HepG2 (cell line): ENCODE measurements at regions not wholly inside any gene's neighbourhood (a gene's known extent, or its start where the extent isn't known, plus 50 kb on each side); places are given as distances from the start of the nearest gene placed in this dataset.

Source experiments
- ATAC-seq: fragments of 200-7000 bp; cut with Tn5 transposase; 3 replicates; pipeline ENCODE4 v1.9.1; 2020; ENCODE audit warnings: mild to moderate bottlenecking, moderate library complexity
- BruUV-seq: library from RNA; stranded (reverse); fragments of 400-500 nt; replicated peaks from 2 replicates; lab custom pipeline; 2021; lab: Mats Ljungman, UMichigan
- CTCF ChIA-PET: fragments of 300-600 bp; formaldehyde crosslinking; extraction: SDS; loops from one replicate; lab custom pipeline; 2021; ENCODE audit warnings: low total read pairs, inconsistent platforms, low intra/inter-chr PET ratio; lab: Yijun Ruan, JAX
- POLR2A ChIA-PET: fragments of 350-600 bp; sonication (Branson Sonifier 250); formaldehyde crosslinking; loops from one replicate; lab custom pipeline; 2020; ENCODE audit warnings: antibody characterized with exemption, inconsistent platforms; lab: Yijun Ruan, JAX
- DNase-seq: peaks from one replicate; pipeline ENCODE4 v3.0.0-alpha.2; 2015; ENCODE audit warnings: low spot score
- FAIRE-seq: peaks from 3 replicates; lab custom pipeline; 2011; peaks lifted over from hg19 to GRCh38; lab: Jason Lieb, UNC
- H2AFZ ChIP-seq: one replicate; pipeline ENCODE4 v1.6.1; 2011; ENCODE audit warnings: low read length, inconsistent platforms
- H3K27ac ChIP-seq: fragments of 300-600 bp; 3 replicates; pipeline ENCODE4 v1.8.0; 2011; ENCODE audit warnings: mixed run types, mild to moderate bottlenecking, mixed read lengths, low read length, inconsistent platforms; ENCODE audit not compliant: insufficient read depth; ENCODE audit errors: extremely low read length
- H3K27me3 ChIP-seq, 2 experiments: fragments of 200-600 bp in 1 of 2; 2 replicates in 1 of 2; 3 replicates in 1 of 2; pipeline versions ENCODE4 v1.6.0 to v1.8.0; 2011; ENCODE audit warnings: low read length in 2 of 2, mild to moderate bottlenecking in 2 of 2, moderate library complexity in 2 of 2, inconsistent platforms in 1 of 2; ENCODE audit not compliant: insufficient read depth in 2 of 2, control insufficient read depth in 1 of 2
- H3K36me3 ChIP-seq, 2 experiments: fragments of 200-600 bp in 1 of 2; replicated peaks in 1 of 2; 2 replicates in 1 of 2; 3 replicates in 1 of 2; pipeline versions ENCODE4 v1.5.1 to v1.8.0; 2011; ENCODE audit warnings: low read length in 2 of 2, inconsistent platforms in 1 of 2; ENCODE audit not compliant: insufficient read depth in 2 of 2, control insufficient read depth in 1 of 2
- H3K4me1 ChIP-seq: 2 replicates; pipeline ENCODE4 v1.5.1; 2012; ENCODE audit warnings: low read length, inconsistent platforms; ENCODE audit not compliant: insufficient read depth
- H3K4me2 ChIP-seq: 2 replicates; pipeline ENCODE4 v1.6.0; 2011; ENCODE audit warnings: low read depth, low read length, inconsistent platforms
- H3K4me3 ChIP-seq, 3 experiments: fragments of 200-600 bp in 1 of 3; sonication (generic), shearing (Covaris generic) in 1 of 3; replicated peaks in 1 of 3; 2 replicates each; pipeline ENCODE4 v1.5.1; 2011 to 2016; ENCODE audit warnings: low read length in 3 of 3, inconsistent platforms in 2 of 3, low read depth in 2 of 3, mild to moderate bottlenecking in 2 of 3, control low read depth in 1 of 3, mixed read lengths in 1 of 3; ENCODE audit not compliant: insufficient read depth in 1 of 3
- H3K79me2 ChIP-seq: one replicate; pipeline ENCODE4 v1.6.1; 2011; ENCODE audit warnings: low read length, inconsistent platforms; ENCODE audit not compliant: insufficient read depth
- H3K9ac ChIP-seq: 2 replicates; pipeline ENCODE4 v1.6.0; 2011; ENCODE audit warnings: mild to moderate bottlenecking, low read depth, low read length, inconsistent platforms; ENCODE audit not compliant: insufficient read depth
- H3K9me3 ChIP-seq: 2 replicates; pipeline ENCODE4 v1.5.1; 2012; ENCODE audit warnings: mild to moderate bottlenecking, low read length
- H4K20me1 ChIP-seq: 2 replicates; pipeline ENCODE4 v1.6.0; 2011; ENCODE audit warnings: inconsistent platforms, mild to moderate bottlenecking, low read length, moderate library complexity; ENCODE audit not compliant: insufficient read depth
- BATF2 ChIP-seq: sonication (generic); formaldehyde crosslinking; IDR thresholded peaks from 2 replicates; pipeline ENCODE4 v1.8.0; 2022; ENCODE audit warnings: mild to moderate bottlenecking, missing genetic modification reagents, moderate library complexity
- BRF2 ChIP-seq: sonication (generic); formaldehyde crosslinking; IDR thresholded peaks from 2 replicates; pipeline ENCODE4 v1.8.1; 2022; ENCODE audit warnings: mild to moderate bottlenecking, missing genetic modification reagents
- CEBPG ChIP-seq: IDR thresholded peaks from 2 replicates; pipeline ENCODE4 v1.6.1; 2016
- GTF3A ChIP-seq: sonication (generic); formaldehyde crosslinking; conservative IDR thresholded peaks from 2 replicates; pipeline ENCODE4 v1.4.0; 2020; ENCODE audit warnings: mild to moderate bottlenecking, missing genetic modification reagents
- JUN ChIP-seq: sonication (generic); formaldehyde crosslinking; IDR thresholded peaks from 2 replicates; pipeline ENCODE4 v1.4.0; 2020; ENCODE audit warnings: mild to moderate bottlenecking, missing genetic modification reagents
- ZNF18 ChIP-seq: sonication (generic); formaldehyde crosslinking; IDR thresholded peaks from 2 replicates; pipeline ENCODE4 v1.8.0; 2022; ENCODE audit warnings: mild to moderate bottlenecking, missing genetic modification reagents; ENCODE audit not compliant: insufficient replicate concordance
- ZNF260 ChIP-seq: sonication (generic); formaldehyde crosslinking; IDR thresholded peaks from 2 replicates; pipeline ENCODE4 v1.4.0; 2020; ENCODE audit warnings: missing genetic modification reagents, low read depth, mild to moderate bottlenecking, borderline replicate concordance
- ZNF280D ChIP-seq: sonication (generic); formaldehyde crosslinking; IDR thresholded peaks from 2 replicates; pipeline ENCODE4 v1.5.1; 2020; ENCODE audit warnings: mild to moderate bottlenecking, missing genetic modification reagents
- ZNF296 ChIP-seq: sonication (generic); formaldehyde crosslinking; conservative IDR thresholded peaks from 2 replicates; pipeline ENCODE4 v1.5.0; 2020; ENCODE audit warnings: mild to moderate bottlenecking, missing genetic modification reagents
- ZNF430 ChIP-seq: sonication (generic); formaldehyde crosslinking; IDR thresholded peaks from 2 replicates; pipeline ENCODE4 v1.9.0; 2021; ENCODE audit warnings: mild to moderate bottlenecking, missing genetic modification reagents
- ZNF562 ChIP-seq: sonication (generic); formaldehyde crosslinking; IDR thresholded peaks from 2 replicates; pipeline ENCODE4 v1.8.0; 2022; ENCODE audit warnings: missing genetic modification reagents, borderline replicate concordance
- ZNF652 ChIP-seq: IDR thresholded peaks from 2 replicates; pipeline ENCODE4 v1.6.1; 2016; ENCODE audit warnings: low read depth, borderline replicate concordance
- ZNF766 ChIP-seq: sonication (generic); formaldehyde crosslinking; IDR thresholded peaks from 2 replicates; pipeline ENCODE4 v1.5.0; 2020; ENCODE audit warnings: missing genetic modification reagents, borderline replicate concordance
- WGBS: methylation state at CpG from one replicate; pipeline ENCODE4 v1.1.6; 2017; ENCODE audit warnings: low lambda C conversion rate; 5-methylcytosine and 5-hydroxymethylcytosine counted together
- in situ Hi-C: cut with HindIII; loops from 2 replicates; pipeline ENCODE4 v1.10.0; 2017; ENCODE audit warnings: low pct_unique_long_range_greater_than_20kb; ENCODE audit not compliant: extremely low pct_ligation_motif_present
- intact Hi-C: fragments of 100-400 bp; cut with micrococcal nuclease; formaldehyde crosslinking; loops from one replicate; pipeline ENCODE4 v1.10.0; 2022; ENCODE audit not compliant: unreplicated experiment

- Histone ChIP-seq H3K9ac (no peak overlapping the region), H3K27me3 (no peaks in the 10 kb centered on the region), H2AFZ (no peak overlapping the region), H4K20me1 (no peaks in the 10 kb centered on the region), H3K27ac (no peak overlapping the region), H3K4me2 (no peak overlapping the region), H3K79me2 (no peaks in the 10 kb centered on the region), H3K9me3 (no peaks in the 10 kb centered on the region), H3K4me3 (no peak overlapping the region), H3K36me3 (no peaks in the 10 kb centered on the region), H3K4me1 (no peaks in the 10 kb centered on the region)
- 26% methylated on average over 2 of the region's 2 CpGs for WGBS
- ChIA-PET CTCF (no interaction called here), POLR2A (no interaction called here)
- in situ Hi-C loops: no loop called here
- no peak for ATAC-seq
- no peak for DNase-seq
- TF ChIP-seq JUN (no peak), BATF2 (CRISPR knock-in tag) (no peak), BRF2 (no peak), ZNF652 (CRISPR knock-in tag) (no peak), ZNF260 (no peak), ZNF18 (no peak), ZNF562 (CRISPR knock-in tag) (no peak), ZNF296 (CRISPR knock-in tag) (no peak), GTF3A (CRISPR knock-in tag) (no peak), CEBPG (CRISPR knock-in tag) (no peak), ZNF280D (no peak), ZNF430 (CRISPR knock-in tag) (no peak), ZNF766 (CRISPR knock-in tag) (no peak)
- BruUV-seq: no TSS peak
- FAIRE-seq: no peak
- intact Hi-C loops: no loop called here
These were observed 287.4 kb upstream of the SNX7 start for GRCh38 chr1:98374098-98374497.
